ENCODE measurements at regions not wholly inside any gene's neighbourhood (a gene's known extent, or its start where the extent isn't known, plus 50 kb on each side); places are given as distances from the start of the nearest gene placed in this dataset.

DNA sequence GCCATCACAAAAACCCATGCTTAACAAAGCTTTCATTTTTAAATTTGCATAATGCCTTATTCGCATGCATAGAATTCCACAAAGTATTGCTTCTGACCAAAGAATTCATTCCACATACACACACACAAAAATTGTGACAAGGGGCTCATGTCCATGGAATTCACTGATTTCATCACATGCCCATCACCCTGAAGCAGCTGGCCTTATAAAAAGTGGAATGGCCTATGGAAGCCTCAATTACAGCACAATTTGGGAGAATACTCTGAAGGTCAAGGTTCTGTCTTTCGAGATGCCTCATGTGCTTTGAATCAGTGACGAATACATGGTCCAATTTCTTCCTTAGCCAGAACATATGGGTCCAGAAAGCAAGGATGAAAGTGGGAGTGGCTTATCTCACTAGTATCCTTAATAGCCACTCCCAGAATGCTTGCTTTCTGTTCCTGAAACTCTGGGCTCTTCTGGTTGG, 165.7 kb downstream of the KDR start:
- 60 to 77% methylated on average over 1 to 3 of the region's 3 CpGs for WGBS, 2 donors (ENCODE audit: low coverage in 1 of 2)
- no peak for TF ChIP-seq POLR2AphosphoS5 (IDR thresholded peaks at IDR 0.05)
- no peak for TF ChIP-seq POLR2A (IDR thresholded peaks at IDR 0.05)
- H3K27ac ChIP-seq = no peak overlapping the region
- H3K4me1 ChIP-seq = no peaks in the 10 kb centered on the region
- in situ Hi-C loops (cut with MboI; ENCODE audit: low pct_ligation_motif_present in 1 of 4, low pct_unique_long_range_greater_than_20kb in 1 of 4, low sequenced_read_pairs in 3 of 4) (loop anchor here in 2 of 4 donors (25.0 kb wide), 3 partner anchors 353 to 647 kb away; no protein-coding TSS in a partner anchor), intact Hi-C loops (cut with DNase I; ENCODE audit: low total_unique reads) (no loop called here)
- H3K27me3 ChIP-seq = no peaks in the 10 kb centered on the region
- H3K9me3 ChIP-seq = no peaks in the 10 kb centered on the region
- H3K4me3 ChIP-seq = no peak overlapping the region
- DNase-seq = no peak
- no peaks in the 10 kb centered on the region for H3K36me3 ChIP-seq

DNA sequence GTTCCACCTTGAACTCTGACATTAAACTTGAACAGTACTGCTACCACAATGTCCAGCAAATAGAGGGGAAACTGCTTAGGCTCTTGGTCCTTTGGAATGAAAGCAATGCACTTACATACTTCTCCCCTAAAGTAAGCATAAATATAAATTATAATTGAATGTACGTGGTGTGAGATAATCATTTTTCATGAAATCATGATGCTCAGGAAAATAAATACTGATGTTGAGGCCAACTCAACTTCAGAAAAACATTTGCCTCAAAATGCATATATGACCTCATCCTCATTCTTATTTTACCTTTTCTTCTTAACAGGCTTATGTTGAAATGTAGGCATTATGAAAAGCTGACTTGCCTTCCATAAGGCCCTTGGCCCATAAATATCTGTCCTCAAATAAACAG, 166.3 kb downstream of the KDR start:
- no peaks in the 10 kb centered on the region for H3K36me3 ChIP-seq
- no peak for DNase-seq
- WGBS, 2 donors (ENCODE audit: low coverage in 1 of 2) = 78 to 100% methylated on average over 1 of the region's 1 CpG
- intact Hi-C loops (cut with DNase I; ENCODE audit: low total_unique reads) = no loop called here
- no peak for TF ChIP-seq POLR2AphosphoS5 (IDR thresholded peaks at IDR 0.05)
- no peak for TF ChIP-seq EP300 (IDR thresholded peaks at IDR 0.05; ENCODE audit: low read depth)
- TF ChIP-seq POLR2A (IDR thresholded peaks at IDR 0.05) = no peak
- TF ChIP-seq, protein P1, sequence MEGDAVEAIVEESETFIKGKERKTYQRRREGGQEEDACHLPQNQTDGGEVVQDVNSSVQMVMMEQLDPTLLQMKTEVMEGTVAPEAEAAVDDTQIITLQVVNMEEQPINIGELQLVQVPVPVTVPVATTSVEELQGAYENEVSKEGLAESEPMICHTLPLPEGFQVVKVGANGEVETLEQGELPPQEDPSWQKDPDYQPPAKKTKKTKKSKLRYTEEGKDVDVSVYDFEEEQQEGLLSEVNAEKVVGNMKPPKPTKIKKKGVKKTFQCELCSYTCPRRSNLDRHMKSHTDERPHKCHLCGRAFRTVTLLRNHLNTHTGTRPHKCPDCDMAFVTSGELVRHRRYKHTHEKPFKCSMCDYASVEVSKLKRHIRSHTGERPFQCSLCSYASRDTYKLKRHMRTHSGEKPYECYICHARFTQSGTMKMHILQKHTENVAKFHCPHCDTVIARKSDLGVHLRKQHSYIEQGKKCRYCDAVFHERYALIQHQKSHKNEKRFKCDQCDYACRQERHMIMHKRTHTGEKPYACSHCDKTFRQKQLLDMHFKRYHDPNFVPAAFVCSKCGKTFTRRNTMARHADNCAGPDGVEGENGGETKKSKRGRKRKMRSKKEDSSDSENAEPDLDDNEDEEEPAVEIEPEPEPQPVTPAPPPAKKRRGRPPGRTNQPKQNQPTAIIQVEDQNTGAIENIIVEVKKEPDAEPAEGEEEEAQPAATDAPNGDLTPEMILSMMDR (IDR thresholded peaks at IDR 0.05) = no peak
- no peak overlapping the region for H3K4me3 ChIP-seq
- no peak overlapping the region for H3K27ac ChIP-seq
- in situ Hi-C loops (cut with MboI; ENCODE audit: low pct_ligation_motif_present in 1 of 4, low pct_unique_long_range_greater_than_20kb in 1 of 4, low sequenced_read_pairs in 3 of 4) = loop anchor here in 2 of 4 donors (25.0 kb wide), 3 partner anchors 353 to 647 kb away; no protein-coding TSS in a partner anchor
- H3K27me3 ChIP-seq = no peaks in the 10 kb centered on the region
- H3K9me3 ChIP-seq = no peaks in the 10 kb centered on the region
- H3K4me1 ChIP-seq = no peaks in the 10 kb centered on the region

DNA sequence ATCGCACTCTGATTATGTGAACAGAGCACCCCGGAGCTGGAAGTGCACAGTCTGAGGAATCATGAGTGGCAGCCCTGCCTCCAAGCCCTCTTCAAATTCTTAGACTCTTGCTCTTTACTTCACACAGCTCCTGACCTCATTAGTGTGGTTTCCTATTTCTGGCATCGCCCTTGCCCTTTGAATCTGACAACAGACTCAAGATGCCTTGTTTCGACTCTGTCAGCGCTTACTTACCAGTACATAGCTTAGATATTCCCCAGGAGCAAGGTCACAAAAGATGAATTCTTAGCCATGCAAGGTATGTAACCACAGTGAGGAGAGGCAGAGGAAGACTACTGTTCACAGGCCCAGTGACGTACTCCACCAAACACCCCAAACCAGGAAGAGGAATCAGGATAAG, 167.2 kb downstream of the KDR start:
- H3K27ac ChIP-seq = no peak overlapping the region
- no peaks in the 10 kb centered on the region for H3K9me3 ChIP-seq
- H3K4me1 ChIP-seq = no peaks in the 10 kb centered on the region
- in situ Hi-C loops (cut with MboI; ENCODE audit: low pct_ligation_motif_present in 1 of 4, low pct_unique_long_range_greater_than_20kb in 1 of 4, low sequenced_read_pairs in 3 of 4) = loop anchor here in 2 of 4 donors (25.0 kb wide), 3 partner anchors 354 to 646 kb away; no protein-coding TSS in a partner anchor
- H3K36me3 ChIP-seq = no peaks in the 10 kb centered on the region
- H3K27me3 ChIP-seq = no peaks in the 10 kb centered on the region
- intact Hi-C loops (cut with DNase I; ENCODE audit: low total_unique reads) = no loop called here
- TF ChIP-seq POLR2AphosphoS5 (IDR thresholded peaks at IDR 0.05) (no peak), EP300 (IDR thresholded peaks at IDR 0.05; ENCODE audit: low read depth) (no peak), POLR2A (IDR thresholded peaks at IDR 0.05) (no peak)
- TF ChIP-seq, protein P1 (IDR thresholded peaks at IDR 0.05) = no peak
- no peak overlapping the region for H3K4me3 ChIP-seq
- no peak for DNase-seq
- 91 to 92% methylated on average over 4 to 6 of the region's 6 CpGs for WGBS, 2 donors (ENCODE audit: low coverage in 1 of 2)

DNA sequence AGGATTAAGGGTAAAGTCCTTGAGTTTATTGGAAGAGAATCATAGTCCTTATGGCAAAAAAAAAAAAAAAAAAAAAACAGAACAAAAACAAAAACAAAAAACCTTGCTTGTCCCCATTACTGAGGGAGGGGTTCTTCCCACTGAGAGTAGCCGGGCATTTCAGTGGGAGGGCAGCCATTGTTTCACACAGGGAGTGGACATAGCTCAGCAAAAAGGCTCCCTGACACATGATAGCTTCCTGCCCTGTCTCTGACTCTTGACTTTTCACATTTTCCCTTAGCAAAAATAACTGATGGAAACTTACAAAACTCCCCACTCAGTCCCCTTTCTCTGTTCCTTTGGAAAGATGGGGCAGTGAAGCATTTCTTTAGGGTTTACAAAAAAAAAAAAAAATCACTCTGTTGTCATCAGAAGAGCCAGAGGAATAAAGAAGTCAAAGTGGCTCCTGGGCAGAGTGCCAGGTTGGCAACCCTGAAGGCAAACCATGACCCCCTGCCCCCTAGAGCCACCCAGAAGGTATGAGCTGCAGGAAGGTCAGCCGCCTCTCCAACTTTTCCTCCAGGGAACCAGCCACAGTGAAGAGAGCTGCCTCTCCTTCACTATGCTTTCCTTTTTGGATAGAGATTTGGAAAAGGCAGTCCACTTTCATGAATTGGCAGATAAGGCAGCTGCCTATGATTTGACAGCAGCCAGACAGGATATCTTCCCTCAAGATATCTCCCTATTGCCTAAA, 170.6 kb downstream of the KDR start:
- in situ Hi-C loops (cut with MboI; ENCODE audit: low pct_ligation_motif_present in 1 of 4, low pct_unique_long_range_greater_than_20kb in 1 of 4, low sequenced_read_pairs in 3 of 4) = loop anchor here in 2 of 4 donors (25.0 kb wide), 3 partner anchors 357 to 643 kb away; no protein-coding TSS in a partner anchor
- H3K4me3 ChIP-seq = no peak overlapping the region
- H3K27ac ChIP-seq = no peak overlapping the region
- no peaks in the 10 kb centered on the region for H3K27me3 ChIP-seq
- H3K36me3 ChIP-seq = no peaks in the 10 kb centered on the region
- no peaks in the 10 kb centered on the region for H3K4me1 ChIP-seq
- WGBS, 2 donors (ENCODE audit: low coverage in 1 of 2) = 50 to 62% methylated on average over 1 to 2 of the region's 2 CpGs
- no peaks in the 10 kb centered on the region for H3K9me3 ChIP-seq
- intact Hi-C loops (cut with DNase I; ENCODE audit: low total_unique reads) = no loop called here
- no peak for DNase-seq
- TF ChIP-seq POLR2A (IDR thresholded peaks at IDR 0.05) = no peak
- TF ChIP-seq, protein P1 (IDR thresholded peaks at IDR 0.05) = no peak
- TF ChIP-seq POLR2AphosphoS5 (IDR thresholded peaks at IDR 0.05) = no peak
- TF ChIP-seq EP300 (IDR thresholded peaks at IDR 0.05; ENCODE audit: low read depth) = no peak

Measured in transverse colon (tissue), 4 donors.